ENCODE measurements at regions not wholly inside any gene's neighbourhood (a gene's known extent, or its start where the extent isn't known, plus 50 kb on each side); places are given as distances from the start of the nearest gene placed in this dataset.

GRCh38 chr12:13278249-13278787 lies 81.8 kb downstream of the EMP1 start:
- no peak for DNase-seq (ENCODE audit: low read depth, low spot score)
- H3K27ac ChIP-seq: no peak overlapping the region

GRCh38 chr12:13277293-13277692 lies 80.8 kb downstream of the EMP1 start:
- no peak for DNase-seq (ENCODE audit: low read depth, low spot score)

GRCh38 chr12:13275241-13276085 lies 78.9 kb downstream of the EMP1 start:
- H3K27ac ChIP-seq: no peak overlapping the region
- DNase-seq (ENCODE audit: low read depth, low spot score): no peak

More at GRCh38 chr12:13277293-13277692, 80.8 kb downstream of the EMP1 start:
- no peak overlapping the region for H3K27ac ChIP-seq

DNA sequence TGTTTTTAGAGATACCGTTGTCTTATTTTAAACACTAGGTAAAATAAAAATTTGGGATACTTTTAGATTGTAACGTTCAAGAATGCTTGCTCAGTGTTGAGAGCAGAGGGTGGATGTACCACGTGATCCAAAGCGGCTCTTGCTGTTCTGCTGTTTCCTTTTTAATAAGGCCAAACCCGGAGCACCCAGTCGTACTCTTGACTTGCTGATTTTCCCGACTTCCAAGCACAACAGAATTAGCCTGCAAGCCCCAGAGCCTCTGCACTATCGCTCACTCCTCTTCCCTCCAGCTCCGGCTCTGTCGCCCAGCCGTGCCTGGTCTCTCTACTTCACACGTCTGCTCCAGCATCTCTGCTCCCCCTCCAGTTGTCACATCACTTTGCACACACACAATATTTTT lies 77.3 kb downstream of the EMP1 start:
- DNase-seq (ENCODE audit: low read depth, low spot score): no peak

GRCh38 chr12:13273097-13273496 lies 76.6 kb downstream of the EMP1 start:
- H3K27ac ChIP-seq: no peak overlapping the region
- no peak for DNase-seq (ENCODE audit: low read depth, low spot score)

More for the DNA sequence above, 77.3 kb downstream of the EMP1 start:
- H3K27ac ChIP-seq: no peak overlapping the region

GRCh38 chr12:13270817-13271216 lies 74.3 kb downstream of the EMP1 start:
- no peak for DNase-seq (ENCODE audit: low read depth, low spot score)
- no peak overlapping the region for H3K27ac ChIP-seq

All from epithelial cell of prostate (primary cell).